Keratinocyte (primary cell): ENCODE measurements at regions not wholly inside any gene's neighbourhood (a gene's known extent, or its start where the extent isn't known, plus 50 kb on each side); places are given as distances from the start of the nearest gene placed in this dataset.
"Not testable (repeated sequence)": the region's sequence is repeated elsewhere in the genome, so short reads cannot be mapped to it uniquely, and the experiment has no call there.

Experiments
- CTCF ChIP-seq, 3 experiments: IDR thresholded peaks in 1 of 3; conservative IDR thresholded peaks in 1 of 3; optimal IDR thresholded peaks in 1 of 3; 2 replicates in 2 of 3; 3 replicates in 1 of 3; pipeline versions ENCODE3 to v1.5.1; 2011; ENCODE audit warnings: low read length in 3 of 3, mild to moderate bottlenecking in 3 of 3, moderate library complexity in 2 of 3, control low read depth in 1 of 3, inconsistent platforms in 1 of 3; ENCODE audit not compliant: insufficient read depth in 2 of 3; ENCODE audit errors: extremely low read depth in 1 of 3
- EZH2 ChIP-seq: IDR thresholded peaks from one replicate; pipeline ENCODE4 v1.6.1; 2012; ENCODE audit warnings: inconsistent platforms, mild to moderate bottlenecking, low read length, moderate library complexity

- TF ChIP-seq CTCF (optimal IDR thresholded peaks at IDR 0.05 in 1 of 3, IDR thresholded peaks at IDR 0.05 in 1 of 3, conservative IDR thresholded peaks at IDR 0.05 in 1 of 3; ENCODE audit: extremely low read depth in 1 of 3, insufficient read depth in 2 of 3, low read length in 3 of 3); EZH2: not testable (repeated sequence)
Measured at GRCh38 chr1:101505240-101505639, 268.4 kb downstream of the S1PR1 start.
